MM.1S (cell line): ENCODE measurements at regions not wholly inside any gene's neighbourhood (a gene's known extent, or its start where the extent isn't known, plus 50 kb on each side); places are given as distances from the start of the nearest gene placed in this dataset.

ENCODE experiments used
- EZH2 ChIP-seq: fragments of 300-600 bp; sonication (generic); optimal IDR thresholded peaks from 2 replicates; pipeline ENCODE3; 2017; ENCODE audit warnings: low read depth, mild to moderate bottlenecking, antibody characterized with exemption, low read length, mixed read lengths
- EZH2phosphoT487 ChIP-seq: fragments of 300-600 bp; sonication (generic); IDR thresholded peaks from 2 replicates; pipeline ENCODE4 v1.6.1; 2018; ENCODE audit warnings: antibody characterized with exemption, low read length
- TF ChIP-seq, protein P1 (sequence below): fragments of 300-600 bp; sonication (generic); IDR thresholded peaks from 2 replicates; pipeline ENCODE4 v1.5.1; 2016; ENCODE audit warnings: antibody characterized with exemption, low read length, mixed read lengths

DNA sequence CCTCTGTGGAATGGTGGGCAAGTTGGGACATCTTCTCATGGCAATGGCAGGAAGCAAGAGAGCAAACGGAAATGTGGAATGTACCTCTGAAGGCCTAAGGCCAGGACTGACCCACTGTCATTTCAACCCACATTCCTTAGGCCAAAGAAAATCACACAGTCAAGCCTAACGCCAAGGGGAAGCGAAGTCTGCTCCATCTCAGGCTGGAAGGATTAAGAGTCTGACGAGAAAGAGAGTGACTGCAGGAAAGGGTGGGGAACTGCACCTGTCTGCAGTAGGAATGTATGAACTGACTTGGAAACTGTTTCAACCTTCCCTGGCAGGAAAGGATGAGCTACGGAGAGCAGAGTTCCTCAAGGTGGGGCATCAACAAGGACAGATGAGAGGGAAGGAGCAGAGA lies 90.2 kb upstream of the TAS2R1 start:
- TF ChIP-seq, protein P1, sequence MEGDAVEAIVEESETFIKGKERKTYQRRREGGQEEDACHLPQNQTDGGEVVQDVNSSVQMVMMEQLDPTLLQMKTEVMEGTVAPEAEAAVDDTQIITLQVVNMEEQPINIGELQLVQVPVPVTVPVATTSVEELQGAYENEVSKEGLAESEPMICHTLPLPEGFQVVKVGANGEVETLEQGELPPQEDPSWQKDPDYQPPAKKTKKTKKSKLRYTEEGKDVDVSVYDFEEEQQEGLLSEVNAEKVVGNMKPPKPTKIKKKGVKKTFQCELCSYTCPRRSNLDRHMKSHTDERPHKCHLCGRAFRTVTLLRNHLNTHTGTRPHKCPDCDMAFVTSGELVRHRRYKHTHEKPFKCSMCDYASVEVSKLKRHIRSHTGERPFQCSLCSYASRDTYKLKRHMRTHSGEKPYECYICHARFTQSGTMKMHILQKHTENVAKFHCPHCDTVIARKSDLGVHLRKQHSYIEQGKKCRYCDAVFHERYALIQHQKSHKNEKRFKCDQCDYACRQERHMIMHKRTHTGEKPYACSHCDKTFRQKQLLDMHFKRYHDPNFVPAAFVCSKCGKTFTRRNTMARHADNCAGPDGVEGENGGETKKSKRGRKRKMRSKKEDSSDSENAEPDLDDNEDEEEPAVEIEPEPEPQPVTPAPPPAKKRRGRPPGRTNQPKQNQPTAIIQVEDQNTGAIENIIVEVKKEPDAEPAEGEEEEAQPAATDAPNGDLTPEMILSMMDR, result no peak
- TF ChIP-seq EZH2, result no peak
- no peak for TF ChIP-seq EZH2phosphoT487
